ENCODE measurements at regions not wholly inside any gene's neighbourhood (a gene's known extent, or its start where the extent isn't known, plus 50 kb on each side); places are given as distances from the start of the nearest gene placed in this dataset.

GRCh38 chr16:85245307-85246172, 133.3 kb upstream of the CIBAR2 start (continued):
- TF ChIP-seq MTF2 (CRISPR knock-in tag; IDR thresholded peaks at IDR 0.05; ENCODE audit: borderline replicate concordance) (no peak), HNRNPLL (IDR thresholded peaks at IDR 0.05; ENCODE audit: low read depth, low read length, poor library complexity, severe bottlenecking) (no peak), ZFY (CRISPR knock-in tag; IDR thresholded peaks at IDR 0.05) (no peak), PATZ1 (CRISPR knock-in tag; IDR thresholded peaks at IDR 0.05) (peak; percentile 39; the same call in 1 of the 2 replicates), ZBTB34 (CRISPR knock-in tag; IDR thresholded peaks at IDR 0.05) (no peak), FOXO1 (CRISPR knock-in tag; IDR thresholded peaks at IDR 0.05) (no peak), CCAR2 (optimal IDR thresholded peaks at IDR 0.05; ENCODE audit: low read depth, low read length) (no peak), PCBP1 (IDR thresholded peaks at IDR 0.05; ENCODE audit: borderline replicate concordance, low read depth, low read length) (no peak), ETV5 (CRISPR knock-in tag; IDR thresholded peaks at IDR 0.05; ENCODE audit: borderline replicate concordance) (no peak), ZNF160 (CRISPR knock-in tag; IDR thresholded peaks at IDR 0.05) (no peak), ZIK1 (CRISPR knock-in tag; IDR thresholded peaks at IDR 0.05; ENCODE audit: borderline replicate concordance, low read depth) (no peak), ZNF224 (CRISPR knock-in tag; IDR thresholded peaks at IDR 0.05) (no peak), CAMTA2 (CRISPR knock-in tag; IDR thresholded peaks at IDR 0.05; ENCODE audit: borderline replicate concordance) (no peak), SMC3 (IDR thresholded peaks at IDR 0.05; ENCODE audit: low read length) (peak; percentile 76), TOE1 (CRISPR knock-in tag; IDR thresholded peaks at IDR 0.05) (no peak), PRDM10 (CRISPR knock-in tag; IDR thresholded peaks at IDR 0.05; ENCODE audit: low read depth) (no peak), SATB2 (CRISPR knock-in tag; IDR thresholded peaks at IDR 0.05) (no peak), HOXA9 (CRISPR knock-in tag; IDR thresholded peaks at IDR 0.05; ENCODE audit: borderline replicate concordance) (no peak), ZXDC (CRISPR knock-in tag; IDR thresholded peaks at IDR 0.05) (no peak), ZNF446 (CRISPR knock-in tag; IDR thresholded peaks at IDR 0.05) (no peak)
